SK-N-MC (cell line): ENCODE measurements at regions not wholly inside any gene's neighbourhood (a gene's known extent, or its start where the extent isn't known, plus 50 kb on each side); places are given as distances from the start of the nearest gene placed in this dataset.

Experiments
- EZH2 ChIP-seq: fragments of 200-600 bp; sonication (generic); IDR thresholded peaks from one replicate; pipeline ENCODE4 v1.6.1; 2017; ENCODE audit warnings: antibody characterized with exemption
- FOXP2 ChIP-seq: optimal IDR thresholded peaks from 2 replicates; pipeline ENCODE3; 2011; ENCODE audit warnings: mild to moderate bottlenecking, moderate library complexity; ENCODE audit not compliant: insufficient read depth; ENCODE audit errors: extremely low read length, control extremely low read depth
- POLR2AphosphoS5 ChIP-seq: IDR thresholded peaks from 2 replicates; pipeline ENCODE4 v1.6.1; 2012; ENCODE audit warnings: mild to moderate bottlenecking, low read depth, low read length, borderline replicate concordance

DNA sequence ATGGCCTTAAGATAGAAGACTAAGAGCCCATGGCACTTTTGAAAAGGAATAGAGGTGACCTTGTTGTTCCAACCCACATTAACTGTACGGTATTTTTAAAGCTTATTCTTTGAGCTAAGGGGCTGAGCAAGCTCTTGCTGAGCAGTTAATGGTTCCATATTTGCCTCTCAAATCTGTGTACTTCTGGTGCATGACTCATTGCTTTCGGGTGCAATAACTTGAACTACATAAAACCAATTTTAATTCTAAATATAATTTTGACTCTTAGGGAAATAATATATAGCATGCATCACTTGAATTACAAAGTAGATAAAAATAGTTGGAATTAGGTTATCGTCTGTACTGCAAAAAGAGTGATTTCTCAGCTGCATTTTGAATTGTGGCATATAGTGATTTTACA, 348.1 kb upstream of the CITED2 start:
- TF ChIP-seq POLR2AphosphoS5 (no peak), EZH2 (no peak), FOXP2 (no peak)
